GM23248 (cell line): ENCODE measurements at regions not wholly inside any gene's neighbourhood (a gene's known extent, or its start where the extent isn't known, plus 50 kb on each side); places are given as distances from the start of the nearest gene placed in this dataset.

Experiments used
- DNase-seq: peaks from one replicate; pipeline ENCODE4 v3.0.0-alpha.2; 2015
- H2AFZ ChIP-seq: fragments of 200-600 bp; sonication (generic); 2 replicates; pipeline ENCODE4 v1.6.1; 2016; ENCODE audit warnings: antibody characterized with exemption
- H3F3A ChIP-seq: fragments of 200-600 bp; sonication (generic); 2 replicates; pipeline ENCODE4 v1.6.1; 2016; ENCODE audit warnings: mild to moderate bottlenecking, antibody characterized with exemption, mixed run types; ENCODE audit not compliant: insufficient read depth
- H3K27ac ChIP-seq: fragments of 200-600 bp; sonication (generic); 2 replicates; pipeline ENCODE4 v1.5.1; 2016; ENCODE audit warnings: mild to moderate bottlenecking
- H3K27me3 ChIP-seq: fragments of 200-600 bp; sonication (generic); replicated peaks from 2 replicates; pipeline ENCODE4 v1.6.1; 2016; ENCODE audit warnings: mild to moderate bottlenecking; ENCODE audit not compliant: insufficient read depth
- H3K36me3 ChIP-seq: fragments of 200-600 bp; sonication (generic); 2 replicates; pipeline ENCODE4 v1.6.1; 2016; ENCODE audit warnings: low read depth, mild to moderate bottlenecking
- H3K4me1 ChIP-seq: fragments of 200-600 bp; sonication (generic); 2 replicates; pipeline ENCODE4 v1.6.1; 2016; ENCODE audit warnings: mild to moderate bottlenecking; ENCODE audit not compliant: insufficient read depth
- H3K4me2 ChIP-seq: fragments of 200-600 bp; sonication (generic); one replicate; pipeline ENCODE4 v1.6.1; 2016; ENCODE audit warnings: mild to moderate bottlenecking; ENCODE audit not compliant: unreplicated experiment
- H3K4me3 ChIP-seq: fragments of 200-600 bp; sonication (generic); 2 replicates; pipeline ENCODE4 v1.5.1; 2016; ENCODE audit warnings: mild to moderate bottlenecking
- H3K79me2 ChIP-seq: fragments of 200-600 bp; sonication (generic); 2 replicates; pipeline ENCODE4 v1.6.1; 2016; ENCODE audit warnings: mild to moderate bottlenecking; ENCODE audit not compliant: insufficient read depth
- H3K9ac ChIP-seq: fragments of 200-600 bp; sonication (generic); 2 replicates; pipeline ENCODE4 v1.6.1; 2016; ENCODE audit warnings: mild to moderate bottlenecking
- H3K9me2 ChIP-seq: fragments of 200-600 bp; sonication (generic); 2 replicates; pipeline ENCODE4 v1.6.1; 2016; ENCODE audit warnings: mixed run types, mild to moderate bottlenecking, moderate library complexity; ENCODE audit not compliant: insufficient read depth
- H3K9me3 ChIP-seq: fragments of 200-600 bp; sonication (generic); one replicate; pipeline ENCODE4 v1.6.1; 2017; ENCODE audit warnings: low read depth
- H4K20me1 ChIP-seq: fragments of 200-600 bp; sonication (generic); 2 replicates; pipeline ENCODE4 v1.6.0; 2016; ENCODE audit not compliant: insufficient read depth
- EZH2 ChIP-seq: fragments of 200-600 bp; sonication (generic); IDR thresholded peaks from 2 replicates; pipeline ENCODE4 v1.6.1; 2018; ENCODE audit warnings: antibody characterized with exemption, mild to moderate bottlenecking; ENCODE audit not compliant: insufficient read depth, poor library complexity, severe bottlenecking
- EZH2phosphoT487 ChIP-seq: fragments of 200-600 bp; sonication (generic); IDR thresholded peaks from 2 replicates; pipeline ENCODE4 v1.6.1; 2018; ENCODE audit warnings: antibody characterized with exemption, moderate library complexity, mild to moderate bottlenecking, low read depth; ENCODE audit not compliant: insufficient read depth
- WGBS, 2 experiments: methylation state at CpG; one replicate each; pipeline ENCODE4 v1.1.6; 2015 to 2017; ENCODE audit warnings: low lambda C conversion rate in 2 of 2, low coverage in 1 of 2; ENCODE audit errors: missing lambda C conversion rate in 2 of 2; 5-methylcytosine and 5-hydroxymethylcytosine counted together
- in situ Hi-C: fragments of 300-500 bp; cut with MboI; formaldehyde crosslinking; loops from 2 replicates; pipeline ENCODE4 v1.15.0; 2020

- no peaks in the 10 kb centered on the region for H3K79me2 ChIP-seq
- H3F3A ChIP-seq, result no peaks in the 10 kb centered on the region
- no peaks in the 10 kb centered on the region for H3K36me3 ChIP-seq
- no peak overlapping the region for H3K27ac ChIP-seq
- TF ChIP-seq EZH2 (no peak), EZH2phosphoT487 (no peak)
- H4K20me1 ChIP-seq, result no peaks in the 10 kb centered on the region
- no peaks in the 10 kb centered on the region for H3K9me3 ChIP-seq
- no peaks in the 10 kb centered on the region for H3K27me3 ChIP-seq
- H3K9me2 ChIP-seq, result no peaks in the 10 kb centered on the region
- no peak overlapping the region for H3K9ac ChIP-seq
- H3K4me1 ChIP-seq, result no peaks in the 10 kb centered on the region
- no peak overlapping the region for H2AFZ ChIP-seq
- DNase-seq, result no peak
- no peak overlapping the region for H3K4me2 ChIP-seq
- in situ Hi-C loops, result no loop called here
- WGBS, 2 experiments, result 2 to 4% methylated on average over 1 of the region's 1 CpG
- no peak overlapping the region for H3K4me3 ChIP-seq
Observed at GRCh38 chr13:22468045-22468444, 712.7 kb upstream of the SGCG start.

DNA sequence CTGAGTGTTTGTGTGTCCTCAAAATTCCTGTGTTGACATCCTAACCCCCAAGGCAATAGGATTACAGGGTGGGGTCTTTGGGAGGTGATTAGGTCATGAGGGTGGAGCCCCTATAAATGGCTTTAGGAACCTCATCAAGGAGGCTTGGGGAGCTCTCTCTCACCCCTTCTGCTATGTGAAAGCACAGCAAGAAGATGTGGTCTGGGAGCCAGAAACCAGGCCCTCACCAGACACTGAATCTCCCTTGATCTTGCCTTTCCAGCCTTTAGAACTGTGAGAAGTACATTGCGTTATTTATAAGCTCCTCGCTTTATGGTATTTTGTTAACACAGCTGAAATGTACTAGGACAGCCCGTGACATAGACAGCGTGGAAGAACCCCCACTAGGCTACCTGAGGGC is 712.0 kb upstream of the SGCG start:
- Histone ChIP-seq H4K20me1 (no peaks in the 10 kb centered on the region), H3K27ac (no peak overlapping the region), H3K9me3 (no peaks in the 10 kb centered on the region), H3K36me3 (no peaks in the 10 kb centered on the region), H3K9ac (no peak overlapping the region), H3F3A (no peaks in the 10 kb centered on the region), H2AFZ (no peak overlapping the region), H3K4me1 (no peaks in the 10 kb centered on the region), H3K27me3 (no peaks in the 10 kb centered on the region), H3K79me2 (no peaks in the 10 kb centered on the region), H3K4me3 (no peak overlapping the region), H3K4me2 (no peak overlapping the region), H3K9me2 (no peaks in the 10 kb centered on the region)
- TF ChIP-seq EZH2 (no peak), EZH2phosphoT487 (no peak)
- DNase-seq, result no peak
- in situ Hi-C loops, result no loop called here
- WGBS, 2 experiments, result 27 to 35% methylated on average over 4 of the region's 4 CpGs

- Histone ChIP-seq H2AFZ (no peak overlapping the region), H3F3A (no peaks in the 10 kb centered on the region), H3K9me2 (no peaks in the 10 kb centered on the region), H3K79me2 (no peaks in the 10 kb centered on the region), H3K27ac (no peak overlapping the region), H3K36me3 (no peaks in the 10 kb centered on the region), H3K9ac (no peak overlapping the region), H4K20me1 (no peaks in the 10 kb centered on the region), H3K9me3 (no peaks in the 10 kb centered on the region), H3K4me3 (no peak overlapping the region), H3K27me3 (no peaks in the 10 kb centered on the region), H3K4me2 (no peak overlapping the region), H3K4me1 (no peaks in the 10 kb centered on the region)
- in situ Hi-C loops, result no loop called here
- WGBS, 2 experiments, result 5 to 11% methylated on average over 4 of the region's 4 CpGs
- no peak for DNase-seq
- TF ChIP-seq EZH2, result no peak
Observed at GRCh38 chr13:22469452-22469851, 711.3 kb upstream of the SGCG start.

- no peak overlapping the region for H3K9ac ChIP-seq
- TF ChIP-seq EZH2phosphoT487, result no peak
- no peak for TF ChIP-seq EZH2
- DNase-seq, result no peak
- no peaks in the 10 kb centered on the region for H3K79me2 ChIP-seq
- no peaks in the 10 kb centered on the region for H3F3A ChIP-seq
- no peak overlapping the region for H3K4me3 ChIP-seq
- H3K9me3 ChIP-seq, result no peaks in the 10 kb centered on the region
- H3K9me2 ChIP-seq, result no peaks in the 10 kb centered on the region
- no peak overlapping the region for H3K27ac ChIP-seq
- in situ Hi-C loops, result no loop called here
- H3K36me3 ChIP-seq, result no peaks in the 10 kb centered on the region
- 36 to 50% methylated on average over 3 of the region's 3 CpGs for WGBS, 2 experiments
- H3K4me2 ChIP-seq, result no peak overlapping the region
- H3K27me3 ChIP-seq, result no peaks in the 10 kb centered on the region
- no peaks in the 10 kb centered on the region for H3K4me1 ChIP-seq
- no peaks in the 10 kb centered on the region for H4K20me1 ChIP-seq
- H2AFZ ChIP-seq, result no peak overlapping the region
Observed at GRCh38 chr13:22470075-22470474, 710.7 kb upstream of the SGCG start.

GRCh38 chr13:22482496-22483000 is 698.2 kb upstream of the SGCG start:
- H3K9me2 ChIP-seq, result no peaks in the 10 kb centered on the region
- no peak overlapping the region for H2AFZ ChIP-seq
- H3F3A ChIP-seq, result no peaks in the 10 kb centered on the region
- DNase-seq, result no peak
- no peaks in the 10 kb centered on the region for H3K36me3 ChIP-seq
- no peaks in the 10 kb centered on the region for H3K27me3 ChIP-seq
- 37 to 41% methylated on average over 2 of the region's 2 CpGs for WGBS, 2 experiments
- H3K4me1 ChIP-seq, result no peaks in the 10 kb centered on the region
- TF ChIP-seq EZH2, result no peak
- TF ChIP-seq EZH2phosphoT487, result no peak
- no peaks in the 10 kb centered on the region for H3K79me2 ChIP-seq
- in situ Hi-C loops, result no loop called here
- no peak overlapping the region for H3K9ac ChIP-seq
- no peak overlapping the region for H3K4me3 ChIP-seq
- H3K4me2 ChIP-seq, result no peak overlapping the region
- H3K9me3 ChIP-seq, result no peaks in the 10 kb centered on the region
- no peak overlapping the region for H3K27ac ChIP-seq
- no peaks in the 10 kb centered on the region for H4K20me1 ChIP-seq
